GM13976 (cell line): ENCODE measurements at regions not wholly inside any gene's neighbourhood (a gene's known extent, or its start where the extent isn't known, plus 50 kb on each side); places are given as distances from the start of the nearest gene placed in this dataset.

ENCODE experiments used
- DNase-seq: peaks from one replicate; pipeline ENCODE4 v3.0.0; 2012; ENCODE audit warnings: low spot score
- in situ Hi-C: fragments of 300-500 bp; cut with MboI; formaldehyde crosslinking; loops from one replicate; pipeline ENCODE4 v1.12.0; 2022; ENCODE audit warnings: low sequenced_read_pairs, mixed read lengths, inconsistent platforms; ENCODE audit not compliant: unreplicated experiment
- TF ChIP-seq, protein P1 (sequence below): IDR thresholded peaks from 2 replicates; pipeline ENCODE4 v1.5.1; 2012; ENCODE audit warnings: borderline replicate concordance, mild to moderate bottlenecking; ENCODE audit not compliant: insufficient read depth; ENCODE audit errors: extremely low read depth, missing control alignments, control extremely low read depth

GRCh38 chr5:58276431-58276830, 183.5 kb downstream of the PLK2 start:
- TF ChIP-seq, protein P1, sequence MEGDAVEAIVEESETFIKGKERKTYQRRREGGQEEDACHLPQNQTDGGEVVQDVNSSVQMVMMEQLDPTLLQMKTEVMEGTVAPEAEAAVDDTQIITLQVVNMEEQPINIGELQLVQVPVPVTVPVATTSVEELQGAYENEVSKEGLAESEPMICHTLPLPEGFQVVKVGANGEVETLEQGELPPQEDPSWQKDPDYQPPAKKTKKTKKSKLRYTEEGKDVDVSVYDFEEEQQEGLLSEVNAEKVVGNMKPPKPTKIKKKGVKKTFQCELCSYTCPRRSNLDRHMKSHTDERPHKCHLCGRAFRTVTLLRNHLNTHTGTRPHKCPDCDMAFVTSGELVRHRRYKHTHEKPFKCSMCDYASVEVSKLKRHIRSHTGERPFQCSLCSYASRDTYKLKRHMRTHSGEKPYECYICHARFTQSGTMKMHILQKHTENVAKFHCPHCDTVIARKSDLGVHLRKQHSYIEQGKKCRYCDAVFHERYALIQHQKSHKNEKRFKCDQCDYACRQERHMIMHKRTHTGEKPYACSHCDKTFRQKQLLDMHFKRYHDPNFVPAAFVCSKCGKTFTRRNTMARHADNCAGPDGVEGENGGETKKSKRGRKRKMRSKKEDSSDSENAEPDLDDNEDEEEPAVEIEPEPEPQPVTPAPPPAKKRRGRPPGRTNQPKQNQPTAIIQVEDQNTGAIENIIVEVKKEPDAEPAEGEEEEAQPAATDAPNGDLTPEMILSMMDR = no peak
- in situ Hi-C loops = no loop called here
- no peak for DNase-seq

- DNase-seq = no peak
- in situ Hi-C loops = no loop called here
- TF ChIP-seq, protein P1 = no peak
Observed at GRCh38 chr5:58275516-58275915, 184.4 kb downstream of the PLK2 start.

- TF ChIP-seq, protein P1 = no peak
- DNase-seq = no peak
- in situ Hi-C loops = no loop called here
Observed at GRCh38 chr5:58274191-58274590, 185.7 kb downstream of the PLK2 start.

DNA sequence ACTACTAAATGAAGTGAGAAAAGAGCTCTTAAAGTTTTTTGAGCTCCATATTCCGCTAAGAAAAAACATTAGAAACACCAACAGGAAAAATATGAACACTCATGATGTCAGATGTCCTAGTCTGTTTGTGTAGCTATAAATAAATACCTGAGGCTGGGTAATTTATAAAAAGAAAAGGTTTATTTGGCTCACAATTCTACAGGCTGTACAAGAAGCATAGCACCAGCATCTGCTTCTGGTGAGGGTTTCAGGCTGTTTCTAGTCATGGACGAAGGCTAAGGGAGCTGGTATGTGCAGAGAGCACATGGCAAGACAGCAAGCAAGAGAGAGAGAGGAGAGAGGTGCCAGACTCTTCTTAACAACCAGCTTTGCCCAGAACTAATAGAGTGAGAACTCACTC, 186.2 kb downstream of the PLK2 start:
- in situ Hi-C loops = no loop called here
- TF ChIP-seq, protein P1 = no peak
- DNase-seq = no peak

DNA sequence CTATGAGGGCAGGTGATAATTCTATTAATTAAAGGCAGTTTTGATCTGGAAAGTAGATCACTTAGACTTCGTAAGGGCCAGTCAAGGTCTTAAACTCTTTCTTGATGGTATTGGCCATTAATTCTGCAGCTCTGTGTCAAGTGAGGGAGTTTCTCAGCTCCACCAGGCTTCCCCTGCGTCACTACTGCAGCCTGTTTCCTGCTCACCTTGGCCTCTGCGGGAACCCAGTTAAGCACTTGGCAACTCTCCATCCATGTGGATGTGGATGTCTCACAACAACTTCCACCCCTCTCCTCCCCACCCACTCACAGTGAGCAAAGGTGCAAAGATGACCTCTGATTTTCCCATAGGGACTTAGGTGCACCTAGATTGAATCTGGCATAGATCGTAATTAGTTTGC, 191.6 kb downstream of the PLK2 start:
- in situ Hi-C loops = no loop called here
- DNase-seq = no peak
- TF ChIP-seq, protein P1 = no peak

GRCh38 chr5:58266402-58266801, 193.5 kb downstream of the PLK2 start:
- DNase-seq = no peak
- in situ Hi-C loops = no loop called here
- TF ChIP-seq, protein P1 = no peak

DNA sequence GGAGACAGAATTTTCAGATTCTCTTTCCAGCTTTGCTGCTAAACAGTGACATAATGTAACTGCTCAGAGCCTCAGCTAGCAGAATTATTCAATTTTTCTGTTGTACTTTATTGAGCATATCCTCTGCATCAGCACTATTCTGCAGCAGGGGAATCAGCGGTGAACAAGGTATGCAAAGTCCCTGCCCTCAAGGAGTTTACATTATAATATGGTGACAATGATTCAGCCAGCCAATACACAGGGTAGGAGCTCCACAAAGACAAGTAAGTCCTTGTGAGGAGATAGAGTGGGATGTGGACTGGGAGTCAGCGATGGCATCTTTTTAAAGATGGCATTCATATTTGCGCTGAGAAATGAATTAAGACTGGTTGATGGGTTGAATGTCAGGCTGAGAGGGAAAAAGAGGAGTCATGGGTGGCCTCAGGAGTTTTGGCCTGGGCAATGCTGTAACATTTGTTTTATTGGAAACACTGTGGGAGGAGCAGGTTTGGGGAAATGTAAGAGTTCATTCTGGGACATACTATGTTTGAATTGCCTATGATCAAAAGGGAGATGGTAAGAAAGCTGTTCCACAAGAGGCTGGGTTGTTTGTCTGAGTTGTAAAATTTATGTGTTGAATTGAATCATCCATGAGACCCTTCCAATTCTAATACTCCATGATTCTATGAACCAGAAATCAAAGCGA, 194.5 kb downstream of the PLK2 start:
- TF ChIP-seq, protein P1 = no peak
- in situ Hi-C loops = no loop called here

More for the DNA sequence above, 194.5 kb downstream of the PLK2 start:
- no peak for DNase-seq
